PC-9 (cell line): ENCODE measurements at regions not wholly inside any gene's neighbourhood (a gene's known extent, or its start where the extent isn't known, plus 50 kb on each side); places are given as distances from the start of the nearest gene placed in this dataset.

Experiments
- BruUV-seq: library from RNA; stranded (reverse); fragments of 400-500 nt; replicated peaks from 2 replicates; lab custom pipeline; 2021; lab: Mats Ljungman, UMichigan
- CTCF ChIA-PET: fragments of 300-600 bp; sonication (Branson Sonifier 250); formaldehyde crosslinking; loops from one replicate; lab custom pipeline; 2022; ENCODE audit warnings: antibody characterized with exemption; lab: Charles Lee
- POLR2A ChIA-PET: fragments of 300-600 bp; sonication (Branson Sonifier 250); formaldehyde crosslinking; loops from one replicate; lab custom pipeline; 2022; ENCODE audit warnings: antibody characterized with exemption; ENCODE audit not compliant: unreplicated experiment; lab: Charles Lee
- DNase-seq, 2 experiments: peaks; one replicate each; pipeline versions ENCODE4 v3.0.0 to v3.0.0-alpha.2; 2015 to 2022; ENCODE audit warnings: mixed read lengths in 1 of 2
- H2AFZ ChIP-seq: fragments of 200-600 bp; sonication (generic); 2 replicates; pipeline ENCODE4 v1.8.1; 2017; ENCODE audit warnings: antibody characterized with exemption
- H3F3A ChIP-seq: fragments of 200-600 bp; sonication (generic); 2 replicates; pipeline ENCODE4 v1.8.1; 2017; ENCODE audit warnings: antibody characterized with exemption, mild to moderate bottlenecking, low read depth; ENCODE audit not compliant: insufficient read depth
- H3K27ac ChIP-seq: fragments of 200-600 bp; sonication (generic); 2 replicates; pipeline ENCODE4 v1.6.1; 2016; ENCODE audit warnings: mixed run types
- H3K27me3 ChIP-seq: fragments of 200-600 bp; sonication (generic); 2 replicates; pipeline ENCODE4 v1.6.1; 2016; ENCODE audit warnings: low read depth, mixed run types; ENCODE audit not compliant: insufficient read depth
- H3K36me3 ChIP-seq: fragments of 200-600 bp; sonication (generic); 2 replicates; pipeline ENCODE4 v1.6.1; 2016; ENCODE audit warnings: low read depth, mixed run types
- H3K4me1 ChIP-seq: fragments of 200-600 bp; sonication (generic); replicated peaks from 2 replicates; pipeline ENCODE4 v1.6.1; 2016; ENCODE audit warnings: mixed run types; ENCODE audit not compliant: insufficient read depth
- H3K4me2 ChIP-seq: fragments of 200-600 bp; sonication (generic); 2 replicates; pipeline ENCODE4 v1.6.1; 2017; ENCODE audit warnings: mixed run types
- H3K4me3 ChIP-seq: fragments of 200-600 bp; sonication (generic); 2 replicates; pipeline ENCODE4 v1.6.1; 2016; ENCODE audit warnings: mixed run types
- H3K79me2 ChIP-seq: fragments of 200-600 bp; sonication (generic); 2 replicates; pipeline ENCODE4 v1.6.1; 2017; ENCODE audit warnings: low read depth, mixed run types
- H3K9me2 ChIP-seq: fragments of 200-600 bp; sonication (generic); 2 replicates; pipeline ENCODE4 v1.8.1; 2017; ENCODE audit warnings: mild to moderate bottlenecking; ENCODE audit not compliant: insufficient read depth
- H3K9me3 ChIP-seq: fragments of 200-600 bp; sonication (generic); 2 replicates; pipeline ENCODE4 v1.8.1; 2016; ENCODE audit warnings: low read depth; ENCODE audit not compliant: insufficient read depth
- H4K20me1 ChIP-seq: fragments of 200-600 bp; sonication (generic); 2 replicates; pipeline ENCODE4 v1.8.1; 2017; ENCODE audit not compliant: insufficient read depth
- CTCF ChIP-seq: fragments of 200-600 bp; sonication (generic); conservative IDR thresholded peaks from 2 replicates; pipeline ENCODE4 v1.6.1; 2017; ENCODE audit warnings: mixed run types, antibody characterized with exemption, mild to moderate bottlenecking, moderate library complexity
- EZH2 ChIP-seq: fragments of 200-600 bp; sonication (generic); IDR thresholded peaks from 2 replicates; pipeline ENCODE4 v1.8.0; 2017; ENCODE audit warnings: antibody characterized with exemption, low read depth
- intact Hi-C: fragments of 100-400 bp; cut with micrococcal nuclease; formaldehyde crosslinking; loops from one replicate; pipeline ENCODE4 v1.10.0; 2022; ENCODE audit not compliant: unreplicated experiment

DNA sequence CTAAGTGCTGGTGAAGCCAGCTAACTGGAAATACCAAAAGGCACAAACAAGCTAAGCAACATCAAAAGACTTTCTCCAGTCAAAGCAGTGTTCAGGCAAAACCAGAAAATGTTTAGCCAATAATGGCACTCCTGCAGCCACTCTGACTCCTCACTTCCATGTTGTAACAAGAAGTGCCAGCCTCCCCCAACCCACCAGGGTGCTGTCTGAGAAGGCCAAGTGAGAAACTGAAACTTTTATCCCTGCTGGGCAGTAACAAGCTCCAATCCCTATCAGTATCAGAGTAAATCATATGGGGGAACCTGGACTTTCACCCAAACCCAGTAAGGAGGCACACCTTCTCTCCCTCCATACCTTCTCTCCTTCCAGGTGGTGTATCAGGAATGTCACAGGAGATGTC lies 414.8 kb upstream of the NMUR2 start:
- ChIA-PET CTCF (no interaction called here), POLR2A (no interaction called here)
- no peaks in the 10 kb centered on the region for H3K9me2 ChIP-seq
- H3K27me3 ChIP-seq = no peaks in the 10 kb centered on the region
- H3K79me2 ChIP-seq = no peaks in the 10 kb centered on the region
- no peak overlapping the region for H3K27ac ChIP-seq
- H2AFZ ChIP-seq = no peak overlapping the region
- H4K20me1 ChIP-seq = no peaks in the 10 kb centered on the region
- no peak overlapping the region for H3K4me2 ChIP-seq
- TF ChIP-seq CTCF = no peak
- no peak for TF ChIP-seq EZH2
- no peaks in the 10 kb centered on the region for H3K36me3 ChIP-seq
- H3F3A ChIP-seq = no peaks in the 10 kb centered on the region
- no TSS peak for BruUV-seq
- DNase-seq = no peak
- H3K4me1 ChIP-seq = no peaks in the 10 kb centered on the region
- no peaks in the 10 kb centered on the region for H3K9me3 ChIP-seq
- H3K4me3 ChIP-seq = no peak overlapping the region
- intact Hi-C loops = no loop called here

- no peak overlapping the region for H3K4me3 ChIP-seq
- ChIA-PET CTCF (no interaction called here), POLR2A (no interaction called here)
- intact Hi-C loops = no loop called here
- no peak overlapping the region for H3K27ac ChIP-seq
- H2AFZ ChIP-seq = no peak overlapping the region
- no peaks in the 10 kb centered on the region for H3K79me2 ChIP-seq
- no TSS peak for BruUV-seq
- no peaks in the 10 kb centered on the region for H4K20me1 ChIP-seq
- no peaks in the 10 kb centered on the region for H3K36me3 ChIP-seq
- no peak for TF ChIP-seq EZH2
- TF ChIP-seq CTCF = no peak
- no peaks in the 10 kb centered on the region for H3K9me3 ChIP-seq
- no peaks in the 10 kb centered on the region for H3K27me3 ChIP-seq
- no peak for DNase-seq
- no peaks in the 10 kb centered on the region for H3K4me1 ChIP-seq
- no peaks in the 10 kb centered on the region for H3K9me2 ChIP-seq
- H3F3A ChIP-seq = no peaks in the 10 kb centered on the region
- H3K4me2 ChIP-seq = no peak overlapping the region
These were observed 419.2 kb upstream of the NMUR2 start for GRCh38 chr5:152824316-152824715.

GRCh38 chr5:152838241-152838786 lies 433.2 kb upstream of the NMUR2 start:
- Histone ChIP-seq H3K27ac (no peak overlapping the region), H3K4me2 (no peak overlapping the region), H4K20me1 (no peaks in the 10 kb centered on the region), H3K9me3 (no peaks in the 10 kb centered on the region), H3K9me2 (no peaks in the 10 kb centered on the region), H3K4me3 (no peak overlapping the region), H3K36me3 (no peaks in the 10 kb centered on the region), H3K27me3 (no peaks in the 10 kb centered on the region), H2AFZ (no peak overlapping the region), H3F3A (no peaks in the 10 kb centered on the region), H3K4me1 (no peaks in the 10 kb centered on the region), H3K79me2 (no peaks in the 10 kb centered on the region)
- DNase-seq = no peak
- ChIA-PET CTCF (no interaction called here), POLR2A (no interaction called here)
- intact Hi-C loops = no loop called here
- TF ChIP-seq EZH2 = no peak
- BruUV-seq = no TSS peak

GRCh38 chr5:152844713-152845112 lies 439.6 kb upstream of the NMUR2 start:
- no peaks in the 10 kb centered on the region for H3K36me3 ChIP-seq
- H3F3A ChIP-seq = no peaks in the 10 kb centered on the region
- no peaks in the 10 kb centered on the region for H3K4me1 ChIP-seq
- CTCF ChIA-PET = no interaction called here
- POLR2A ChIA-PET = no interaction called here
- no peaks in the 10 kb centered on the region for H3K79me2 ChIP-seq
- DNase-seq = no peak
- no TSS peak for BruUV-seq
- no peaks in the 10 kb centered on the region for H3K27me3 ChIP-seq
- no peak overlapping the region for H3K4me3 ChIP-seq
- H3K27ac ChIP-seq = no peak overlapping the region
- H3K4me2 ChIP-seq = no peak overlapping the region
- no peaks in the 10 kb centered on the region for H4K20me1 ChIP-seq
- intact Hi-C loops = no loop called here
- H2AFZ ChIP-seq = no peak overlapping the region
- TF ChIP-seq EZH2 (no peak), CTCF (no peak)
- H3K9me2 ChIP-seq = no peaks in the 10 kb centered on the region
- no peaks in the 10 kb centered on the region for H3K9me3 ChIP-seq
